ENCODE measurements at regions not wholly inside any gene's neighbourhood (a gene's known extent, or its start where the extent isn't known, plus 50 kb on each side); places are given as distances from the start of the nearest gene placed in this dataset.

- TF ChIP-seq EZH2phosphoT487 (conservative IDR thresholded peaks at IDR 0.05; ENCODE audit: low read length) (no peak), CTCF (IDR thresholded peaks at IDR 0.05; ENCODE audit: insufficient read depth, low read length, poor library complexity, severe bottlenecking) (no peak)
These were observed 303.2 kb upstream of the FAM78B start for GRCh38 chr1:166470014-166470413.
